Fibroblast of lung (primary cell): ENCODE measurements at regions not wholly inside any gene's neighbourhood (a gene's known extent, or its start where the extent isn't known, plus 50 kb on each side); places are given as distances from the start of the nearest gene placed in this dataset.

ENCODE experiments used
- DNase-seq, 2 donors: peaks; one replicate each; pipeline versions ENCODE4 v3.0.0 to v3.0.0-alpha.2; 2010; ENCODE audit warnings: low read depth in 2 of 2
- H2AFZ ChIP-seq: 2 replicates; pipeline ENCODE4 v1.5.1; 2012; ENCODE audit warnings: low read length, control low read depth, inconsistent platforms
- H3K27ac ChIP-seq: 2 replicates; pipeline ENCODE4 v1.5.1; 2011; ENCODE audit warnings: low read length, control low read depth; ENCODE audit not compliant: insufficient read depth
- H3K27me3 ChIP-seq: 2 replicates; pipeline ENCODE4 v1.5.1; 2011; ENCODE audit warnings: mild to moderate bottlenecking, low read length; ENCODE audit not compliant: control insufficient read depth, insufficient read depth
- H3K36me3 ChIP-seq: 2 replicates; pipeline ENCODE4 v1.5.1; 2011; ENCODE audit warnings: low read length; ENCODE audit not compliant: control insufficient read depth, insufficient read depth
- H3K4me1 ChIP-seq: 2 replicates; pipeline ENCODE4 v1.5.1; 2011; ENCODE audit warnings: low read length; ENCODE audit not compliant: control insufficient read depth, insufficient read depth; ENCODE audit errors: extremely low read depth
- H3K4me2 ChIP-seq: 2 replicates; pipeline ENCODE4 v1.5.1; 2011; ENCODE audit warnings: low read length, control low read depth; ENCODE audit not compliant: insufficient read depth; ENCODE audit errors: extremely low read depth
- H3K4me3 ChIP-seq, 4 experiments: fragments of 200-600 bp in 1 of 4; sonication (generic) in 1 of 4; replicated peaks in 1 of 4; 2 replicates each; pipeline ENCODE4 v1.5.1; 2011 to 2016; ENCODE audit warnings: low read length in 4 of 4, low read depth in 3 of 4, mild to moderate bottlenecking in 3 of 4, control low read depth in 2 of 4, inconsistent platforms in 1 of 4, mixed read lengths in 1 of 4; ENCODE audit not compliant: insufficient read depth in 1 of 4; ENCODE audit errors: control extremely low read depth in 1 of 4
- H3K79me2 ChIP-seq: 2 replicates; pipeline ENCODE4 v1.5.1; 2012; ENCODE audit warnings: mild to moderate bottlenecking, low read length, inconsistent platforms; ENCODE audit not compliant: control insufficient read depth, insufficient read depth
- H3K9ac ChIP-seq: 2 replicates; pipeline ENCODE4 v1.5.1; 2011; ENCODE audit warnings: mild to moderate bottlenecking, low read length, control low read depth; ENCODE audit not compliant: insufficient read depth
- H3K9me3 ChIP-seq: 2 replicates; pipeline ENCODE4 v1.5.1; 2012; ENCODE audit warnings: low read depth, low read length; ENCODE audit not compliant: control insufficient read depth, insufficient read depth
- H4K20me1 ChIP-seq: 2 replicates; pipeline ENCODE4 v1.5.1; 2011; ENCODE audit warnings: low read length; ENCODE audit not compliant: control insufficient read depth, insufficient read depth; ENCODE audit errors: extremely low read depth
- EZH2 ChIP-seq: IDR thresholded peaks from 2 replicates; pipeline ENCODE4 v1.5.1; 2012; ENCODE audit warnings: low read length, control low read depth, mild to moderate bottlenecking; ENCODE audit errors: missing control alignments
- TF ChIP-seq, protein P1 (sequence below), 2 donors: IDR thresholded peaks in 1 of 2; conservative IDR thresholded peaks in 1 of 2; 1 replicate in 1 of 2; 2 replicates in 1 of 2; pipeline ENCODE4 v1.5.1; 2011 to 2012; ENCODE audit warnings: low read length in 2 of 2, control low read depth in 1 of 2, inconsistent platforms in 1 of 2, low read depth in 1 of 2, mild to moderate bottlenecking in 1 of 2

GRCh38 chr3:76083992-76084391 is 298.6 kb upstream of the ZNF717 start:
- Histone ChIP-seq H4K20me1 (no peaks in the 10 kb centered on the region), H3K9me3 (no peaks in the 10 kb centered on the region), H3K27ac (no peak overlapping the region), H3K4me2 (no peak overlapping the region), H3K27me3 (no peaks in the 10 kb centered on the region), H3K36me3 (no peaks in the 10 kb centered on the region), H3K9ac (no peak overlapping the region), H3K79me2 (no peaks in the 10 kb centered on the region), H3K4me3 (no peak overlapping the region), H3K4me1 (no peaks in the 10 kb centered on the region), H2AFZ (no peak overlapping the region)
- peak; percentile 32 to 82 for DNase-seq
- no peak for TF ChIP-seq EZH2
- TF ChIP-seq, protein P1, sequence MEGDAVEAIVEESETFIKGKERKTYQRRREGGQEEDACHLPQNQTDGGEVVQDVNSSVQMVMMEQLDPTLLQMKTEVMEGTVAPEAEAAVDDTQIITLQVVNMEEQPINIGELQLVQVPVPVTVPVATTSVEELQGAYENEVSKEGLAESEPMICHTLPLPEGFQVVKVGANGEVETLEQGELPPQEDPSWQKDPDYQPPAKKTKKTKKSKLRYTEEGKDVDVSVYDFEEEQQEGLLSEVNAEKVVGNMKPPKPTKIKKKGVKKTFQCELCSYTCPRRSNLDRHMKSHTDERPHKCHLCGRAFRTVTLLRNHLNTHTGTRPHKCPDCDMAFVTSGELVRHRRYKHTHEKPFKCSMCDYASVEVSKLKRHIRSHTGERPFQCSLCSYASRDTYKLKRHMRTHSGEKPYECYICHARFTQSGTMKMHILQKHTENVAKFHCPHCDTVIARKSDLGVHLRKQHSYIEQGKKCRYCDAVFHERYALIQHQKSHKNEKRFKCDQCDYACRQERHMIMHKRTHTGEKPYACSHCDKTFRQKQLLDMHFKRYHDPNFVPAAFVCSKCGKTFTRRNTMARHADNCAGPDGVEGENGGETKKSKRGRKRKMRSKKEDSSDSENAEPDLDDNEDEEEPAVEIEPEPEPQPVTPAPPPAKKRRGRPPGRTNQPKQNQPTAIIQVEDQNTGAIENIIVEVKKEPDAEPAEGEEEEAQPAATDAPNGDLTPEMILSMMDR (conservative IDR thresholded peaks at IDR 0.05 in 1 of 2, IDR thresholded peaks at IDR 0.05 in 1 of 2; ENCODE audit: low read depth in 1 of 2, low read length in 2 of 2): no peak

DNA sequence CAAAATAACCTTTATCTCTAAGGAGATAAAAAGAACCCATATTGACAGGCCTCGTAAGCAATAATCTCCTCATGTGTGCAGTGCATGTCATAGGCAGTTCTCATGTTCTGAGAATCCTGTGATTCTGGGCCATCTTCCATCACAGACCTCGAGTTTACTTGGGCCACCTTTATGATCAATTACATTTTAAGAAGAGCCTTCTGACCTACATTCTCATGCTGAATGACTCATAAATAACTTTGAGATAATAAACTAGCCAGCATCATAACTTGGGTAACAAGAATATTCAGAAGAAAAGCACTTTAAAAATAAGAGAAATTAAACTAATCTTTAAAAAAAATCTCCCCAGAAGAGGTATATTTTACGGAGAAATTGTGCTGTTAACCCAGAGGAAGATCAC is 310.7 kb upstream of the ZNF717 start:
- H4K20me1 ChIP-seq: no peaks in the 10 kb centered on the region
- no peak overlapping the region for H3K4me2 ChIP-seq

GRCh38 chr3:76096836-76097588 is 311.7 kb upstream of the ZNF717 start:
- Histone ChIP-seq H3K4me1 (no peaks in the 10 kb centered on the region), H3K4me2 (no peak overlapping the region), H3K27ac (no peak overlapping the region), H2AFZ (no peak overlapping the region), H3K9me3 (no peaks in the 10 kb centered on the region), H3K27me3 (no peaks in the 10 kb centered on the region), H4K20me1 (no peaks in the 10 kb centered on the region), H3K9ac (no peak overlapping the region), H3K79me2 (no peaks in the 10 kb centered on the region), H3K36me3 (no peaks in the 10 kb centered on the region), H3K4me3 (no peak overlapping the region)
- peak in 1 of 2 donors; percentile 33 for DNase-seq
- no peak for TF ChIP-seq EZH2
- TF ChIP-seq, protein P1 (conservative IDR thresholded peaks at IDR 0.05 in 1 of 2, IDR thresholded peaks at IDR 0.05 in 1 of 2; ENCODE audit: low read depth in 1 of 2, low read length in 2 of 2): no peak

More for the DNA sequence above, 310.7 kb upstream of the ZNF717 start:
- Histone ChIP-seq H3K9me3 (no peaks in the 10 kb centered on the region), H2AFZ (no peak overlapping the region), H3K79me2 (no peaks in the 10 kb centered on the region), H3K4me3 (no peak overlapping the region), H3K27me3 (no peaks in the 10 kb centered on the region), H3K9ac (no peak overlapping the region), H3K4me1 (no peaks in the 10 kb centered on the region), H3K36me3 (no peaks in the 10 kb centered on the region), H3K27ac (no peak overlapping the region)
- DNase-seq: peak; percentile 44 to 58
- TF ChIP-seq, protein P1 (conservative IDR thresholded peaks at IDR 0.05 in 1 of 2, IDR thresholded peaks at IDR 0.05 in 1 of 2; ENCODE audit: low read depth in 1 of 2, low read length in 2 of 2): no peak
- TF ChIP-seq EZH2: no peak
